Lung (tissue), 11 donors: ENCODE measurements at regions not wholly inside any gene's neighbourhood (a gene's known extent, or its start where the extent isn't known, plus 50 kb on each side); places are given as distances from the start of the nearest gene placed in this dataset.

Experiments
- ATAC-seq: fragments of 200-7000 bp; cut with Tn5 transposase; one replicate; pipeline ENCODE4 v1.9.1; 2020; ENCODE audit warnings: moderate number of reproducible peaks; ENCODE audit not compliant: insufficient read depth, low FRiP score
- DNase-seq, 3 donors: peaks; one replicate each; pipeline ENCODE4 v3.0.0-alpha.2; 2013 to 2017
- H3K27ac ChIP-seq, 2 donors: one replicate each; pipeline ENCODE4 v1.5.1; 2013; ENCODE audit warnings: mild to moderate bottlenecking in 2 of 2, moderate library complexity in 2 of 2, control low read depth in 1 of 2, inconsistent platforms in 1 of 2, low read depth in 1 of 2, low read length in 1 of 2
- H3K27me3 ChIP-seq, 3 donors: one replicate each; pipeline ENCODE4 v1.5.1; 2013; ENCODE audit warnings: low read length in 2 of 3; ENCODE audit not compliant: control insufficient read depth in 3 of 3, insufficient read depth in 3 of 3
- H3K36me3 ChIP-seq, 4 donors: one replicate each; pipeline ENCODE4 v1.5.1; 2013; ENCODE audit warnings: low read length in 4 of 4, mild to moderate bottlenecking in 1 of 4, moderate library complexity in 1 of 4; ENCODE audit not compliant: control insufficient read depth in 4 of 4, insufficient read depth in 4 of 4
- H3K4me1 ChIP-seq, 5 donors: one replicate each; pipeline ENCODE4 v1.5.1; 2013; ENCODE audit warnings: low read length in 5 of 5, mild to moderate bottlenecking in 2 of 5, moderate library complexity in 1 of 5; ENCODE audit not compliant: control insufficient read depth in 5 of 5, insufficient read depth in 5 of 5
- H3K4me3 ChIP-seq: one replicate; pipeline ENCODE4 v1.5.1; 2013; ENCODE audit warnings: mild to moderate bottlenecking, control low read depth, moderate library complexity
- H3K9ac ChIP-seq, 2 donors: one replicate each; pipeline ENCODE4 v1.5.1; 2013; ENCODE audit warnings: low read length in 2 of 2, control low read depth in 1 of 2; ENCODE audit not compliant: insufficient read depth in 1 of 2
- H3K9me3 ChIP-seq, 4 donors: one replicate each; pipeline ENCODE4 v1.5.1; 2013; ENCODE audit warnings: low read length in 3 of 4, mild to moderate bottlenecking in 1 of 4, moderate library complexity in 1 of 4; ENCODE audit not compliant: control insufficient read depth in 4 of 4, insufficient read depth in 3 of 4
- CTCF ChIP-seq: IDR thresholded peaks from 2 replicates; pipeline ENCODE4 v1.5.1; 2012; ENCODE audit warnings: mild to moderate bottlenecking; ENCODE audit errors: control extremely low read depth, extremely low read depth
- WGBS, 2 donors: extraction: QIAGEN DNeasy Blood & Tissue Kit; methylation state at CpG; one replicate each; pipeline ENCODE4 v1.1.7; 2013; 5-methylcytosine and 5-hydroxymethylcytosine counted together
- donor health status: control.
- donor health status: control.
- donor health status: Bipolar disorder and iron deficiency.
- donor health status: healthy.
- donor health status: DM: yes; HTN: yes; CAD: no.

GRCh38 chr16:65825191-65825856 is 541.2 kb upstream of the CDH5 start:
- no peak overlapping the region for H3K27ac ChIP-seq
- 66 to 74% methylated on average over 8 of the region's 8 CpGs for WGBS, 2 donors
- H3K36me3 ChIP-seq, result no peaks in the 10 kb centered on the region
- peaks cover 0 to 3% (median 0%) of the 10 kb centered on the region in 4 donors for H3K9me3 ChIP-seq
- H3K4me3 ChIP-seq, result no peak overlapping the region
- H3K4me1 ChIP-seq, result no peaks in the 10 kb centered on the region
- ATAC-seq (no peak), DNase-seq (no peak)
- no peaks in the 10 kb centered on the region for H3K27me3 ChIP-seq
- no peak overlapping the region for H3K9ac ChIP-seq
- no peak for TF ChIP-seq CTCF

GRCh38 chr16:65822148-65822547 is 544.3 kb upstream of the CDH5 start:
- no peak overlapping the region for H3K27ac ChIP-seq
- no peaks in the 10 kb centered on the region for H3K36me3 ChIP-seq
- WGBS, 2 donors, result 89 to 97% methylated on average over 2 of the region's 2 CpGs
- peaks cover 0 to 3% (median 0%) of the 10 kb centered on the region in 4 donors for H3K9me3 ChIP-seq
- TF ChIP-seq CTCF, result no peak
- no peak overlapping the region for H3K9ac ChIP-seq
- ATAC-seq, result no peak
- no peak overlapping the region for H3K4me3 ChIP-seq
- no peak for DNase-seq
- no peaks in the 10 kb centered on the region for H3K27me3 ChIP-seq
- no peaks in the 10 kb centered on the region for H3K4me1 ChIP-seq

- Histone ChIP-seq H3K9me3 (peaks cover 0 to 3% (median 0%) of the 10 kb centered on the region in 4 donors), H3K9ac (no peak overlapping the region), H3K27me3 (no peaks in the 10 kb centered on the region), H3K4me3 (no peak overlapping the region), H3K4me1 (no peaks in the 10 kb centered on the region), H3K36me3 (no peaks in the 10 kb centered on the region), H3K27ac (no peak overlapping the region)
- no peak for TF ChIP-seq CTCF
- 73 to 81% methylated on average over 4 of the region's 4 CpGs for WGBS, 2 donors
- DNase-seq, result no peak
- ATAC-seq, result no peak
Measured at GRCh38 chr16:65819136-65819898, 547.2 kb upstream of the CDH5 start.
